Mucosa of descending colon (tissue), 3 donors: ENCODE measurements at regions not wholly inside any gene's neighbourhood (a gene's known extent, or its start where the extent isn't known, plus 50 kb on each side); places are given as distances from the start of the nearest gene placed in this dataset.

Experiments
- ATAC-seq: fragments of 200-7000 bp; cut with Tn5 transposase; one replicate; pipeline ENCODE4 v1.9.1; 2020; ENCODE audit warnings: mild to moderate bottlenecking, moderate library complexity
- DNase-seq, 3 donors: peaks; one replicate each; pipeline ENCODE4 v3.0.0-alpha.2; 2020
- H3K36me3 ChIP-seq: fragments of 200-600 bp; one replicate; pipeline ENCODE4 v1.8.0; 2021; ENCODE audit warnings: low read depth, mild to moderate bottlenecking
- H3K4me1 ChIP-seq: fragments of 200-600 bp; one replicate; pipeline ENCODE4 v1.8.0; 2021; ENCODE audit warnings: low read depth, mild to moderate bottlenecking
- H3K4me3 ChIP-seq: fragments of 200-600 bp; one replicate; pipeline ENCODE4 v1.8.0; 2021; ENCODE audit warnings: mild to moderate bottlenecking
- H3K9me3 ChIP-seq: fragments of 200-600 bp; one replicate; pipeline ENCODE4 v1.8.0; 2021; ENCODE audit warnings: mild to moderate bottlenecking
- CTCF ChIP-seq: fragments of 200-600 bp; IDR thresholded peaks from one replicate; pipeline ENCODE4 v1.8.0; 2022; ENCODE audit warnings: antibody characterized with exemption, mild to moderate bottlenecking
- intact Hi-C, 2 donors: fragments of 100-400 bp; cut with DNase I in 1 of 2; cut with micrococcal nuclease in 1 of 2; formaldehyde crosslinking; loops; one replicate each; pipeline versions ENCODE4 v1.11.0 to v1.11.1; 2022; cut with DNase I, micrococcal nuclease
- donor health status: DM: no; HTN: no; CAD: no; lungs with moderate emphysema.
- donor health status: DM: no; HTN: no; CAD: no.
- donor health status: DM: no; HTN: yes; CAD: no.

- no peaks in the 10 kb centered on the region for H3K36me3 ChIP-seq
- no peaks in the 10 kb centered on the region for H3K9me3 ChIP-seq
- no peaks in the 10 kb centered on the region for H3K4me1 ChIP-seq
- DNase-seq (no peak), ATAC-seq (no peak)
- no peak for TF ChIP-seq CTCF
- no peak overlapping the region for H3K4me3 ChIP-seq
- intact Hi-C loops, result no loop called here
Measured at GRCh38 chr14:97582022-97582421, 784.8 kb downstream of the VRK1 start.

GRCh38 chr14:97584528-97584927 lies 787.3 kb downstream of the VRK1 start:
- intact Hi-C loops, result no loop called here
- no peaks in the 10 kb centered on the region for H3K36me3 ChIP-seq
- no peak for ATAC-seq
- no peaks in the 10 kb centered on the region for H3K4me1 ChIP-seq
- H3K9me3 ChIP-seq, result no peaks in the 10 kb centered on the region
- no peak for DNase-seq
- H3K4me3 ChIP-seq, result no peak overlapping the region
- no peak for TF ChIP-seq CTCF

GRCh38 chr14:97592341-97592980 lies 795.3 kb downstream of the VRK1 start:
- intact Hi-C loops, result no loop called here

GRCh38 chr14:97594306-97594705 lies 797.1 kb downstream of the VRK1 start:
- Histone ChIP-seq H3K36me3 (no peaks in the 10 kb centered on the region), H3K4me1 (no peaks in the 10 kb centered on the region), H3K4me3 (no peak overlapping the region), H3K9me3 (no peaks in the 10 kb centered on the region)
- DNase-seq (no peak), ATAC-seq (no peak)
- intact Hi-C loops, result no loop called here
- TF ChIP-seq CTCF, result no peak

More at GRCh38 chr14:97592341-97592980, 795.3 kb downstream of the VRK1 start:
- DNase-seq (no peak), ATAC-seq (no peak)
- no peak overlapping the region for H3K4me3 ChIP-seq
- no peak for TF ChIP-seq CTCF
- no peaks in the 10 kb centered on the region for H3K4me1 ChIP-seq
- no peaks in the 10 kb centered on the region for H3K9me3 ChIP-seq
- no peaks in the 10 kb centered on the region for H3K36me3 ChIP-seq

- DNase-seq, result peak; percentile 22 to 69 (median 33)
Measured at GRCh38 chr14:97602438-97603117, 805.4 kb downstream of the VRK1 start.

More at GRCh38 chr14:97602438-97603117, 805.4 kb downstream of the VRK1 start:
- peak; percentile 80 for ATAC-seq
- TF ChIP-seq CTCF, result no peak
- H3K9me3 ChIP-seq, result peaks cover 3% of the 10 kb centered on the region
- no peaks in the 10 kb centered on the region for H3K36me3 ChIP-seq
- no peaks in the 10 kb centered on the region for H3K4me1 ChIP-seq
- no peak overlapping the region for H3K4me3 ChIP-seq
- intact Hi-C loops, result no loop called here
